ENCODE measurements at regions not wholly inside any gene's neighbourhood (a gene's known extent, or its start where the extent isn't known, plus 50 kb on each side); places are given as distances from the start of the nearest gene placed in this dataset.

DNA sequence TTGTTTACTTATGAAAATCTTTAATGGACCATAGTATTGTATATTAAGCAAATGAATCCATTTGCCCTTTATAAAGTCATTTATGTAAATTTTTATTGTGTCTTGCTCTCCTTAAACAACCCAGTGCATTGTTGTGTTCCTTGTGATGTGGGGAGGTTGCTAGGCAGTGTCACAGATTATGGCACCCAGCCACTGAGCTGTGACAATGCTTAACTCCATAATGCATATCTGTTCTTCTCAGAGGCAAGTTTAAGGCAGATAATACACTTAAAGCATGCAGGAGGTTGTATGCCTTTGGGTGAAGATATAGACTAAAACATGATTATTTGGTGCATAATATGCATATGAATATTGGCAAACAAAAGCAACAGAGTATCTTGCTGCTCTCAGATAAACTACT, 269.6 kb upstream of the RIOK2 start:
- TF ChIP-seq CTCF (IDR thresholded peaks at IDR 0.05; ENCODE audit: insufficient read depth, low read depth, low read length), result no peak
- no peak for TF ChIP-seq EZH2 (IDR thresholded peaks at IDR 0.05; ENCODE audit: insufficient read depth, low read length)
